IMR-90 (cell line): ENCODE measurements at regions not wholly inside any gene's neighbourhood (a gene's known extent, or its start where the extent isn't known, plus 50 kb on each side); places are given as distances from the start of the nearest gene placed in this dataset.

Source experiments
- ATAC-seq: fragments of 200-7000 bp; cut with Tn5 transposase; 2 replicates; pipeline ENCODE4 v1.9.1; 2020; ENCODE audit warnings: low read depth, mild to moderate bottlenecking, moderate library complexity
- BruUV-seq: library from RNA; stranded (reverse); fragments of 400-500 nt; replicated peaks from 2 replicates; lab custom pipeline; 2021; lab: Mats Ljungman, UMichigan
- CTCF ChIA-PET: fragments of 300-600 bp; formaldehyde crosslinking; extraction: SDS; loops from one replicate; lab custom pipeline; 2021; ENCODE audit warnings: antibody characterized with exemption; lab: Yijun Ruan, JAX
- POLR2A ChIA-PET: fragments of 300-600 bp; sonication (Branson Sonifier 250); formaldehyde crosslinking; loops from one replicate; lab custom pipeline; 2022; ENCODE audit warnings: antibody characterized with exemption; ENCODE audit not compliant: unreplicated experiment; lab: Charles Lee
- DNase-seq: peaks from one replicate; pipeline ENCODE4 v3.0.0; 2013
- H2AFZ ChIP-seq: replicated peaks from 2 replicates; pipeline ENCODE3; 2013; ENCODE audit warnings: low read length, mild to moderate bottlenecking; ENCODE audit not compliant: poor library complexity
- H2AK5ac ChIP-seq: 2 replicates; pipeline ENCODE4 v1.6.1; 2013; ENCODE audit warnings: low read depth, low read length, inconsistent platforms
- H2AK9ac ChIP-seq: replicated peaks from 2 replicates; pipeline ENCODE3; 2013; ENCODE audit warnings: mild to moderate bottlenecking, low read depth, low read length, moderate library complexity; ENCODE audit not compliant: poor library complexity
- H2BK120ac ChIP-seq: 2 replicates; pipeline ENCODE4 v1.6.1; 2013; ENCODE audit warnings: low read depth, low read length, inconsistent platforms
- H2BK15ac ChIP-seq: 3 replicates; pipeline ENCODE4 v1.6.1; 2013; ENCODE audit warnings: low read depth, low read length, inconsistent platforms
- H2BK20ac ChIP-seq: 2 replicates; pipeline ENCODE4 v1.6.1; 2013; ENCODE audit warnings: low read depth, mild to moderate bottlenecking, inconsistent platforms, low read length, moderate library complexity
- H2BK5ac ChIP-seq: 2 replicates; pipeline ENCODE4 v1.6.1; 2013; ENCODE audit warnings: mild to moderate bottlenecking, low read depth, low read length, inconsistent platforms; ENCODE audit not compliant: poor library complexity, severe bottlenecking
- H3K14ac ChIP-seq: replicated peaks from 2 replicates; pipeline ENCODE4 v1.6.1; 2013; ENCODE audit warnings: low read depth, low read length, inconsistent platforms
- H3K18ac ChIP-seq: 2 replicates; pipeline ENCODE4 v1.6.1; 2013; ENCODE audit warnings: low read depth, low read length, control low read depth
- H3K23ac ChIP-seq: 2 replicates; pipeline ENCODE4 v1.6.1; 2013; ENCODE audit warnings: low read depth, low read length, inconsistent platforms
- H3K27ac ChIP-seq: 2 replicates; pipeline ENCODE4 v1.5.1; 2013; ENCODE audit warnings: mild to moderate bottlenecking, control low read depth, low read length; ENCODE audit not compliant: insufficient read depth
- H3K27me3 ChIP-seq: 2 replicates; pipeline ENCODE4 v1.6.1; 2013; ENCODE audit warnings: low read length; ENCODE audit not compliant: control insufficient read depth, insufficient read depth
- H3K36me3 ChIP-seq: 2 replicates; pipeline ENCODE4 v1.6.1; 2013; ENCODE audit warnings: low read length, mixed read lengths; ENCODE audit not compliant: control insufficient read depth, insufficient read depth
- H3K4ac ChIP-seq: 2 replicates; pipeline ENCODE4 v1.6.1; 2013; ENCODE audit warnings: low read depth, low read length, inconsistent platforms
- H3K4me1 ChIP-seq: 2 replicates; pipeline ENCODE4 v1.6.1; 2013; ENCODE audit warnings: low read length, mixed read lengths; ENCODE audit not compliant: control insufficient read depth, insufficient read depth
- H3K4me2 ChIP-seq: 2 replicates; pipeline ENCODE4 v1.6.1; 2013; ENCODE audit warnings: low read depth, mild to moderate bottlenecking, control low read depth, low read length, moderate library complexity
- H3K4me3 ChIP-seq: 2 replicates; pipeline ENCODE4 v1.5.1; 2013; ENCODE audit warnings: low read depth, mild to moderate bottlenecking, control low read depth, low read length, moderate library complexity; ENCODE audit not compliant: insufficient read depth
- H3K56ac ChIP-seq: 2 replicates; pipeline ENCODE4 v1.6.1; 2013; ENCODE audit warnings: low read length, inconsistent platforms; ENCODE audit not compliant: insufficient read depth; ENCODE audit errors: extremely low read depth
- H3K79me1 ChIP-seq, 2 experiments: 2 replicates each; pipeline ENCODE4 v1.6.1; 2013; ENCODE audit warnings: low read length in 2 of 2, inconsistent platforms in 1 of 2, low read depth in 1 of 2
- H3K9ac ChIP-seq: 2 replicates; pipeline ENCODE4 v1.6.1; 2013; ENCODE audit warnings: low read depth, low read length, control low read depth
- H3K9me1 ChIP-seq: 2 replicates; pipeline ENCODE4 v1.6.1; 2013; ENCODE audit warnings: low read length, inconsistent platforms; ENCODE audit not compliant: insufficient read depth
- H3K9me3 ChIP-seq: 2 replicates; pipeline ENCODE4 v1.6.1; 2013; ENCODE audit warnings: low read length; ENCODE audit not compliant: control insufficient read depth, insufficient read depth
- H4K20me1 ChIP-seq: 2 replicates; pipeline ENCODE4 v1.6.1; 2013; ENCODE audit warnings: low read length, inconsistent platforms; ENCODE audit not compliant: insufficient read depth
- H4K5ac ChIP-seq: 2 replicates; pipeline ENCODE4 v1.6.1; 2013; ENCODE audit warnings: mild to moderate bottlenecking, low read depth, low read length, control low read depth
- H4K8ac ChIP-seq, 2 experiments: 2 replicates each; pipeline ENCODE4 v1.6.1; 2013; ENCODE audit warnings: low read depth in 2 of 2, low read length in 2 of 2, control low read depth in 1 of 2, inconsistent platforms in 1 of 2
- H4K91ac ChIP-seq: 2 replicates; pipeline ENCODE4 v1.6.1; 2013; ENCODE audit warnings: low read depth, low read length, inconsistent platforms; ENCODE audit not compliant: insufficient read depth
- BHLHE40 ChIP-seq: fragments of 150-350 bp; IDR thresholded peaks from 2 replicates; pipeline ENCODE4 v1.6.1; 2016; ENCODE audit warnings: mild to moderate bottlenecking, low read depth, low read length
- CEBPB ChIP-seq: IDR thresholded peaks from 2 replicates; pipeline ENCODE4 v1.6.1; 2012; ENCODE audit warnings: low read depth, low read length, improper control_type of control experiment
- NFE2L2 ChIP-seq: fragments of 150-350 bp; IDR thresholded peaks from 2 replicates; pipeline ENCODE4 v1.6.1; 2016; ENCODE audit warnings: low read depth, mild to moderate bottlenecking, low read length
- POLR2A ChIP-seq: IDR thresholded peaks from 2 replicates; pipeline ENCODE4 v1.6.1; 2012; ENCODE audit warnings: mild to moderate bottlenecking, low read depth, low read length
- RAD21 ChIP-seq: IDR thresholded peaks from 2 replicates; pipeline ENCODE4 v1.6.1; 2012; ENCODE audit warnings: low read length, improper control_type of control experiment
- WGBS, 2 experiments: methylation state at CpG; one replicate each; pipeline versions ENCODE4 v1.1.5 to v1.1.7; 2013; ENCODE audit warnings: missing lambda C conversion rate in 2 of 2; ENCODE audit not compliant: insufficient read length in 1 of 2; ENCODE audit errors: extremely low coverage in 2 of 2; 5-methylcytosine and 5-hydroxymethylcytosine counted together
- dilution Hi-C: fragments of 300-500 bp; cut with HindIII; formaldehyde crosslinking; loops from one replicate; pipeline ENCODE4 v1.14.3; 2018; ENCODE audit warnings: low sequenced_read_pairs; ENCODE audit not compliant: unreplicated experiment
- in situ Hi-C: fragments of 300-500 bp; cut with MboI; formaldehyde crosslinking; loops from 3 replicates; pipeline ENCODE4 v1.14.3; 2019; ENCODE audit warnings: low sequenced_read_pairs, inconsistent platforms, mixed read lengths
- intact Hi-C: fragments of 100-400 bp; cut with micrococcal nuclease; formaldehyde crosslinking; loops from 2 replicates; pipeline ENCODE4 v1.10.0; 2022
- TF ChIP-seq, protein P1 (sequence below): conservative IDR thresholded peaks from 2 replicates; pipeline ENCODE4 v1.5.1; 2012; ENCODE audit warnings: mild to moderate bottlenecking, low read depth, low read length, improper control_type of control experiment
- TF ChIP-seq, protein P2 (sequence below): fragments of 150-350 bp; IDR thresholded peaks from 2 replicates; pipeline ENCODE4 v1.6.1; 2017; ENCODE audit warnings: mild to moderate bottlenecking, antibody characterized with exemption, low read length, low read depth

DNA sequence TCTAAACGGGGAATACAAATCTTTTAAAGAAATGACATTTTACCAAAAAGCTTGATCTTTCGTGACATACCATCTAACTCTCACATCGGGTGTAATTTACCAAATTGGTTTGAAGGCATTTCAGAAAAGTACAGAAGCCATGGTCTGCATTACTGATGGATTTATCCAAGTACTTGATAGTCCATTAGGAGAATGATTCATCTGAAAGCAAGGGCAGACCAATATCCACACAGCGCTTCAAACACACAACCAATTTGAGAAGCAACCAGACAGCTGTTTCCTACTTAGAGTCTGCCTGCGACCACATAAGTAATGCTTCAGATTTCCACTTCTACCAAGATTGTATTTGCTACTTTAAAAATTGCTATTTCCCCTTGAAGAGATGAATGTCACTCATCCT, 697.6 kb upstream of the ALCAM start:
- CTCF ChIA-PET, result no interaction called here
- dilution Hi-C loops, result no loop called here
- no peak for ATAC-seq

More for the DNA sequence above, 697.6 kb upstream of the ALCAM start:
- POLR2A ChIA-PET, result no interaction called here
- Histone ChIP-seq H4K8ac (no peak overlapping the region), H4K20me1 (no peaks in the 10 kb centered on the region), H3K27ac (no peak overlapping the region), H4K91ac (no peak overlapping the region), H3K56ac (no peak overlapping the region), H3K4me3 (no peak overlapping the region), H3K4me1 (no peaks in the 10 kb centered on the region), H3K4me2 (no peak overlapping the region), H2BK20ac (no peak overlapping the region), H2AFZ (no peak overlapping the region), H3K9me1 (no peaks in the 10 kb centered on the region), H3K9ac (no peak overlapping the region), H3K23ac (no peak overlapping the region), H3K79me1 (no peaks in the 10 kb centered on the region), H2BK5ac (no peak overlapping the region), H2AK9ac (no peak overlapping the region), H3K27me3 (no peaks in the 10 kb centered on the region), H3K4ac (no peak overlapping the region), H3K9me3 (no peaks in the 10 kb centered on the region), H2BK15ac (no peak overlapping the region), H3K36me3 (no peaks in the 10 kb centered on the region), H2BK120ac (no peak overlapping the region), H3K18ac (no peak overlapping the region), H2AK5ac (no peak overlapping the region), H4K5ac (no peak overlapping the region), H3K14ac (no peak overlapping the region)
- in situ Hi-C loops (no loop called here), intact Hi-C loops (no loop called here)
- WGBS, 2 experiments, result no CpG with 5 or more reads among the region's 5 CpGs
- DNase-seq, result no peak
- no TSS peak for BruUV-seq
- TF ChIP-seq BHLHE40, result no peak
- TF ChIP-seq POLR2A, result no peak
- TF ChIP-seq, protein P1, sequence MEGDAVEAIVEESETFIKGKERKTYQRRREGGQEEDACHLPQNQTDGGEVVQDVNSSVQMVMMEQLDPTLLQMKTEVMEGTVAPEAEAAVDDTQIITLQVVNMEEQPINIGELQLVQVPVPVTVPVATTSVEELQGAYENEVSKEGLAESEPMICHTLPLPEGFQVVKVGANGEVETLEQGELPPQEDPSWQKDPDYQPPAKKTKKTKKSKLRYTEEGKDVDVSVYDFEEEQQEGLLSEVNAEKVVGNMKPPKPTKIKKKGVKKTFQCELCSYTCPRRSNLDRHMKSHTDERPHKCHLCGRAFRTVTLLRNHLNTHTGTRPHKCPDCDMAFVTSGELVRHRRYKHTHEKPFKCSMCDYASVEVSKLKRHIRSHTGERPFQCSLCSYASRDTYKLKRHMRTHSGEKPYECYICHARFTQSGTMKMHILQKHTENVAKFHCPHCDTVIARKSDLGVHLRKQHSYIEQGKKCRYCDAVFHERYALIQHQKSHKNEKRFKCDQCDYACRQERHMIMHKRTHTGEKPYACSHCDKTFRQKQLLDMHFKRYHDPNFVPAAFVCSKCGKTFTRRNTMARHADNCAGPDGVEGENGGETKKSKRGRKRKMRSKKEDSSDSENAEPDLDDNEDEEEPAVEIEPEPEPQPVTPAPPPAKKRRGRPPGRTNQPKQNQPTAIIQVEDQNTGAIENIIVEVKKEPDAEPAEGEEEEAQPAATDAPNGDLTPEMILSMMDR, result no peak
- TF ChIP-seq CEBPB, result no peak
- TF ChIP-seq, protein P2, sequence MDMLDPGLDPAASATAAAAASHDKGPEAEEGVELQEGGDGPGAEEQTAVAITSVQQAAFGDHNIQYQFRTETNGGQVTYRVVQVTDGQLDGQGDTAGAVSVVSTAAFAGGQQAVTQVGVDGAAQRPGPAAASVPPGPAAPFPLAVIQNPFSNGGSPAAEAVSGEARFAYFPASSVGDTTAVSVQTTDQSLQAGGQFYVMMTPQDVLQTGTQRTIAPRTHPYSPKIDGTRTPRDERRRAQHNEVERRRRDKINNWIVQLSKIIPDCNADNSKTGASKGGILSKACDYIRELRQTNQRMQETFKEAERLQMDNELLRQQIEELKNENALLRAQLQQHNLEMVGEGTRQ, result no peak
- TF ChIP-seq NFE2L2, result no peak
- TF ChIP-seq RAD21, result no peak
